ENCODE measurements at regions not wholly inside any gene's neighbourhood (a gene's known extent, or its start where the extent isn't known, plus 50 kb on each side); places are given as distances from the start of the nearest gene placed in this dataset.

GRCh38 chr11:106217456-106217855, 140.0 kb downstream of the AASDHPPT start:
- DNase-seq = no peak

- no peak for DNase-seq
Observed at GRCh38 chr11:106218106-106218505, 140.6 kb downstream of the AASDHPPT start.

GRCh38 chr11:106222626-106223025, 145.2 kb downstream of the AASDHPPT start:
- DNase-seq = no peak

- no peak for DNase-seq
Observed at GRCh38 chr11:106224172-106224571, 146.7 kb downstream of the AASDHPPT start.

- DNase-seq = no peak
Observed at GRCh38 chr11:106228996-106229395, 151.5 kb downstream of the AASDHPPT start.

- no peak for DNase-seq
Observed at GRCh38 chr11:106231591-106231990, 154.1 kb downstream of the AASDHPPT start.

- no peak for DNase-seq
Observed at GRCh38 chr11:106233191-106233590, 155.7 kb downstream of the AASDHPPT start.

GRCh38 chr11:106234794-106235193, 157.3 kb downstream of the AASDHPPT start:
- DNase-seq = no peak

GRCh38 chr11:106236295-106236694, 158.8 kb downstream of the AASDHPPT start:
- DNase-seq = no peak

GRCh38 chr11:106238704-106239360, 161.4 kb downstream of the AASDHPPT start:
- no peak for DNase-seq

GRCh38 chr11:106241601-106242257, 164.3 kb downstream of the AASDHPPT start:
- DNase-seq = no peak

GRCh38 chr11:106242718-106243415, 165.4 kb downstream of the AASDHPPT start:
- DNase-seq = no peak

GRCh38 chr11:106246495-106246894, 169.0 kb downstream of the AASDHPPT start:
- DNase-seq = no peak

- DNase-seq = no peak
Observed at GRCh38 chr11:106249617-106250239, 172.3 kb downstream of the AASDHPPT start.

- no peak for DNase-seq
Observed at GRCh38 chr11:106262852-106263251, 185.4 kb downstream of the AASDHPPT start.

- no peak for DNase-seq
Observed at GRCh38 chr11:106263527-106263926, 186.1 kb downstream of the AASDHPPT start.

GRCh38 chr11:106271086-106271485, 193.6 kb downstream of the AASDHPPT start:
- DNase-seq = no peak

GRCh38 chr11:106271686-106272085, 194.2 kb downstream of the AASDHPPT start:
- no peak for DNase-seq

- no peak for DNase-seq
Observed at GRCh38 chr11:106275151-106275550, 197.7 kb downstream of the AASDHPPT start.

- DNase-seq = no peak
Observed at GRCh38 chr11:106276126-106276525, 198.7 kb downstream of the AASDHPPT start.

- no peak for DNase-seq
Observed at GRCh38 chr11:106276859-106277436, 199.5 kb downstream of the AASDHPPT start.

GRCh38 chr11:106277484-106277883, 200.0 kb downstream of the AASDHPPT start:
- no peak for DNase-seq

- DNase-seq = no peak
Observed at GRCh38 chr11:106278391-106278790, 200.9 kb downstream of the AASDHPPT start.

Data from NCI-H526 treated with DMSO at 0.1 percent for 48 hours (cell line).